HL-60 (cell line): ENCODE measurements at regions not wholly inside any gene's neighbourhood (a gene's known extent, or its start where the extent isn't known, plus 50 kb on each side); places are given as distances from the start of the nearest gene placed in this dataset.

Experiments used
- DNase-seq, 2 experiments: peaks; one replicate each; pipeline ENCODE4 v3.0.0-alpha.2; 2010 to 2020; ENCODE audit warnings: low read depth in 1 of 2, low spot score in 1 of 2
- H3K27ac ChIP-seq: fragments of 250-450 bp; sonication (Bioruptor Pico); replicated peaks from 2 replicates; pipeline ENCODE4 v1.5.1; 2020; ENCODE audit warnings: mild to moderate bottlenecking, moderate library complexity
- H3K27me3 ChIP-seq: fragments of 250-450 bp; sonication (Bioruptor Pico); 2 replicates; pipeline ENCODE4 v1.5.1; 2021; ENCODE audit warnings: mild to moderate bottlenecking, moderate library complexity; ENCODE audit not compliant: insufficient read depth, poor library complexity, severe bottlenecking
- H3K4me3 ChIP-seq: replicated peaks from 2 replicates; pipeline ENCODE4 v1.5.1; 2011; ENCODE audit warnings: mild to moderate bottlenecking, control low read depth, low read length; ENCODE audit not compliant: insufficient read depth
- GABPA ChIP-seq: IDR thresholded peaks from 2 replicates; pipeline ENCODE4 v1.6.1; 2012; ENCODE audit warnings: low read depth
- POLR2AphosphoS5 ChIP-seq: IDR thresholded peaks from 2 replicates; pipeline ENCODE4 v1.6.1; 2012; ENCODE audit warnings: low read depth
- SPI1 ChIP-seq: IDR thresholded peaks from 2 replicates; pipeline ENCODE4 v1.6.1; 2012; ENCODE audit warnings: low read depth, mild to moderate bottlenecking, borderline replicate concordance
- TF ChIP-seq, protein P1 (sequence below): IDR thresholded peaks from 2 replicates; pipeline ENCODE4 v1.6.1; 2012; ENCODE audit warnings: low read depth; ENCODE audit not compliant: insufficient replicate concordance
- TF ChIP-seq, protein P2 (sequence below): IDR thresholded peaks from one replicate; pipeline ENCODE4 v1.5.1; 2011; ENCODE audit warnings: low read length, control low read depth, inconsistent platforms; ENCODE audit not compliant: insufficient read depth

DNA sequence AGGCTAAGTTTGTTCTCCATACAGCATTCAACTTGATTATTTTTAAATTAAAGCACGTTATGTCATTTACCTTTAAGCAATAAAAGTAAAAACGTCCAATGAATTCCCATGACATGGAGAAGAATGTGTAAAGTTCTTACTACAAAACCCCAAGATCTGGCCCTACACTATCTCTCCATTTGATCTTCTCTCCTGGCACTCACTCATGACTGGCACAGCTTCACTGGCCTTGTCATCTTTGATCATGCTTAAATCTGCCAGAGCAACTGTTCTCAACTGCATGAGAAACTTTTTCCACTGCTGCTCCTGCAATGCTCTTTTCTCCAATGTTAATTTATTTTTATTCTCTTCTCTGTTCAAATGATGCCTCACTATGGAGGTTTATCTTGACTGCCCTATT lies 1109.0 kb upstream of the IGFBP7 start:
- Histone ChIP-seq H3K27me3 (no peaks in the 10 kb centered on the region), H3K4me3 (no peak overlapping the region)
- TF ChIP-seq, protein P1, sequence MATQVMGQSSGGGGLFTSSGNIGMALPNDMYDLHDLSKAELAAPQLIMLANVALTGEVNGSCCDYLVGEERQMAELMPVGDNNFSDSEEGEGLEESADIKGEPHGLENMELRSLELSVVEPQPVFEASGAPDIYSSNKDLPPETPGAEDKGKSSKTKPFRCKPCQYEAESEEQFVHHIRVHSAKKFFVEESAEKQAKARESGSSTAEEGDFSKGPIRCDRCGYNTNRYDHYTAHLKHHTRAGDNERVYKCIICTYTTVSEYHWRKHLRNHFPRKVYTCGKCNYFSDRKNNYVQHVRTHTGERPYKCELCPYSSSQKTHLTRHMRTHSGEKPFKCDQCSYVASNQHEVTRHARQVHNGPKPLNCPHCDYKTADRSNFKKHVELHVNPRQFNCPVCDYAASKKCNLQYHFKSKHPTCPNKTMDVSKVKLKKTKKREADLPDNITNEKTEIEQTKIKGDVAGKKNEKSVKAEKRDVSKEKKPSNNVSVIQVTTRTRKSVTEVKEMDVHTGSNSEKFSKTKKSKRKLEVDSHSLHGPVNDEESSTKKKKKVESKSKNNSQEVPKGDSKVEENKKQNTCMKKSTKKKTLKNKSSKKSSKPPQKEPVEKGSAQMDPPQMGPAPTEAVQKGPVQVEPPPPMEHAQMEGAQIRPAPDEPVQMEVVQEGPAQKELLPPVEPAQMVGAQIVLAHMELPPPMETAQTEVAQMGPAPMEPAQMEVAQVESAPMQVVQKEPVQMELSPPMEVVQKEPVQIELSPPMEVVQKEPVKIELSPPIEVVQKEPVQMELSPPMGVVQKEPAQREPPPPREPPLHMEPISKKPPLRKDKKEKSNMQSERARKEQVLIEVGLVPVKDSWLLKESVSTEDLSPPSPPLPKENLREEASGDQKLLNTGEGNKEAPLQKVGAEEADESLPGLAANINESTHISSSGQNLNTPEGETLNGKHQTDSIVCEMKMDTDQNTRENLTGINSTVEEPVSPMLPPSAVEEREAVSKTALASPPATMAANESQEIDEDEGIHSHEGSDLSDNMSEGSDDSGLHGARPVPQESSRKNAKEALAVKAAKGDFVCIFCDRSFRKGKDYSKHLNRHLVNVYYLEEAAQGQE, result no peak
- TF ChIP-seq, protein P2, sequence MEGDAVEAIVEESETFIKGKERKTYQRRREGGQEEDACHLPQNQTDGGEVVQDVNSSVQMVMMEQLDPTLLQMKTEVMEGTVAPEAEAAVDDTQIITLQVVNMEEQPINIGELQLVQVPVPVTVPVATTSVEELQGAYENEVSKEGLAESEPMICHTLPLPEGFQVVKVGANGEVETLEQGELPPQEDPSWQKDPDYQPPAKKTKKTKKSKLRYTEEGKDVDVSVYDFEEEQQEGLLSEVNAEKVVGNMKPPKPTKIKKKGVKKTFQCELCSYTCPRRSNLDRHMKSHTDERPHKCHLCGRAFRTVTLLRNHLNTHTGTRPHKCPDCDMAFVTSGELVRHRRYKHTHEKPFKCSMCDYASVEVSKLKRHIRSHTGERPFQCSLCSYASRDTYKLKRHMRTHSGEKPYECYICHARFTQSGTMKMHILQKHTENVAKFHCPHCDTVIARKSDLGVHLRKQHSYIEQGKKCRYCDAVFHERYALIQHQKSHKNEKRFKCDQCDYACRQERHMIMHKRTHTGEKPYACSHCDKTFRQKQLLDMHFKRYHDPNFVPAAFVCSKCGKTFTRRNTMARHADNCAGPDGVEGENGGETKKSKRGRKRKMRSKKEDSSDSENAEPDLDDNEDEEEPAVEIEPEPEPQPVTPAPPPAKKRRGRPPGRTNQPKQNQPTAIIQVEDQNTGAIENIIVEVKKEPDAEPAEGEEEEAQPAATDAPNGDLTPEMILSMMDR, result no peak
- TF ChIP-seq GABPA (no peak), POLR2AphosphoS5 (no peak), SPI1 (no peak)

DNA sequence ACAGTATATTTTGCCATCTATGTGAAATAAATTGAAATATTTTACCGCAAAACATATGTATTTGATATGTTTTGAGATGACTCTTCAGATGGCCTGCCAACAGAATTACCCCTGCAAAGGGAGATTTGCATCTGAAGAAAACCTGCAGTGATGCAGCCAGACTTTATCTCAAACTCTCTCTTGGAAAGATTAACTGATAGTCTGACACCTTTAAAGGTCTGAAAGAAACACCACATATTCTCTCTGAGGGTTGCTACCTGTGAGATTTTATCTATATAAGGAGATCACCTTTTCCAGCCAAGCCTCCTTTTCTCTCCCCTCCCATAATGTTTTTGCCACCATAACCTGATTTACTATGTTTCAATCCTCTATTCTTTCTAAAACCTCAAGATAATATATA lies 1106.3 kb upstream of the IGFBP7 start:
- no peak for DNase-seq
- no peak for TF ChIP-seq SPI1
- TF ChIP-seq, protein P1, result no peak
- TF ChIP-seq, protein P2, result no peak
- no peak for TF ChIP-seq POLR2AphosphoS5
- no peak for TF ChIP-seq GABPA

More for the DNA sequence above, 1109.0 kb upstream of the IGFBP7 start:
- H3K27ac ChIP-seq, result no peak overlapping the region
- DNase-seq, result no peak

DNA sequence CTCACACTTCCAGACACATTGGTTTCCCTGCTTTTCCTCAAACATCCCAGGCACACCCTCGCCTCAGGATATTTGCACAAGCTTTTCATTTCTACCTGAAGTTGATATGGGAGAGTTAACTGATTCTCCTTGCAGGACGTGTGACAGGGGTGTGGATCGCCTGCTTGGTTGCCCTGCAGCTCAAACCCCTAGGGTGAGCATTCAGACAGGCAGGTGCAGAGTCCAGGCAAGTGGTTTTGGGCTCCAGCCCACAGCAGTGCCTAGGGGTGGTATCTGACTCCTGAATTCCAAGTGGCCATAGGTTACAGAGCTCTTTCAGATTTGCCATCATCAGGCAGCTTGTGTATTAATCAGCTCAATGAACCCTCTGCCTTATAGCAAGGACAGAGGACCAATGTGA lies 1104.2 kb upstream of the IGFBP7 start:
- Histone ChIP-seq H3K27me3 (no peaks in the 10 kb centered on the region), H3K27ac (no peak overlapping the region), H3K4me3 (no peak overlapping the region)
- TF ChIP-seq, protein P1, result no peak
- no peak for TF ChIP-seq GABPA
- no peak for TF ChIP-seq SPI1
- TF ChIP-seq POLR2AphosphoS5, result no peak
- TF ChIP-seq, protein P2, result no peak
- DNase-seq, result no peak

More for the DNA sequence above, 1106.3 kb upstream of the IGFBP7 start:
- no peak overlapping the region for H3K4me3 ChIP-seq
- H3K27me3 ChIP-seq, result no peaks in the 10 kb centered on the region
- no peak overlapping the region for H3K27ac ChIP-seq
